ENCODE measurements at regions not wholly inside any gene's neighbourhood (a gene's known extent, or its start where the extent isn't known, plus 50 kb on each side); places are given as distances from the start of the nearest gene placed in this dataset.

DNA sequence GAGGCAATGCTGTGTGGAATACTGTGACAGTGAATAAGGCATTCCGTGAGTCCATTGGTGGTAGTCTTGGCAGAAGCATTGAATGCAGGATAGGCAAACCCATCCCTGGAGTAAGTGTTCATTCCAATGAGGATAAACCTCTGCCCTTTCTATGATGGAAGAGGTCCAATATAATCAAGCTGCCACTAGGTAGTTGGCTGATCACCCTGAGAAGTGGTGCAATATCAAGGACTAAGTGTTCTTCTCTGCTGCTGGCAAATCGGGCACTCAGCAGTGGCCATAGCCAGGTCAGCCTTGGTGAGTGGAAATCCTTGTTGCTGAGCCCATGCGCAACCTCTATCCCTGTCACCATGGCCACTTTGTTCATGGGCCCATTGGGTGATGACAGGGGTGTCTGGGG lies 70.1 kb downstream of the FBXO4 start:
- no peak for TF ChIP-seq EZH2phosphoT487 (IDR thresholded peaks at IDR 0.05; ENCODE audit: insufficient read depth, low read depth)
- no peak for TF ChIP-seq EZH2 (IDR thresholded peaks at IDR 0.05; ENCODE audit: insufficient read depth, poor library complexity, severe bottlenecking)

Data from GM23248 (cell line).